ENCODE measurements at regions not wholly inside any gene's neighbourhood (a gene's known extent, or its start where the extent isn't known, plus 50 kb on each side); places are given as distances from the start of the nearest gene placed in this dataset.
"Not testable (repeated sequence)": the region's sequence is repeated elsewhere in the genome, so short reads cannot be mapped to it uniquely, and the experiment has no call there.

GRCh38 chr17:20917610-20918306 is 125.1 kb downstream of the USP22 start:
- DNase-seq = not testable (repeated sequence)

- no peak for DNase-seq
Measured at GRCh38 chr17:20920095-20920814, 122.6 kb downstream of the USP22 start.

GRCh38 chr17:20920815-20921199 is 122.0 kb downstream of the USP22 start:
- no peak for DNase-seq

- DNase-seq = no peak
Measured at GRCh38 chr17:20922128-20922670, 120.6 kb downstream of the USP22 start.

GRCh38 chr17:20924306-20924705 is 118.5 kb downstream of the USP22 start:
- no peak for DNase-seq

- no peak for DNase-seq
Measured at GRCh38 chr17:20925091-20925490, 117.7 kb downstream of the USP22 start.

- DNase-seq = no peak
Measured at GRCh38 chr17:20925954-20926353, 116.9 kb downstream of the USP22 start.

- no peak for DNase-seq
Measured at GRCh38 chr17:20926532-20926931, 116.3 kb downstream of the USP22 start.

GRCh38 chr17:20927308-20927977 is 115.4 kb downstream of the USP22 start:
- DNase-seq = no peak

- DNase-seq = no peak
Measured at GRCh38 chr17:20929334-20929733, 113.5 kb downstream of the USP22 start.

GRCh38 chr17:20930081-20930760 is 112.6 kb downstream of the USP22 start:
- no peak for DNase-seq

GRCh38 chr17:20933040-20933439 is 109.8 kb downstream of the USP22 start:
- not testable (repeated sequence) for DNase-seq

- DNase-seq = no peak
Measured at GRCh38 chr17:20934288-20934687, 108.5 kb downstream of the USP22 start.

- DNase-seq = no peak
Measured at GRCh38 chr17:20935740-20936139, 107.1 kb downstream of the USP22 start.

- DNase-seq = no peak
Measured at GRCh38 chr17:20938244-20938643, 104.6 kb downstream of the USP22 start.

- DNase-seq = no peak
Measured at GRCh38 chr17:20938988-20939615, 103.7 kb downstream of the USP22 start.

- DNase-seq = no peak
Measured at GRCh38 chr17:20941872-20942271, 100.9 kb downstream of the USP22 start.

GRCh38 chr17:20944014-20944865 is 98.6 kb downstream of the USP22 start:
- DNase-seq = no peak

GRCh38 chr17:20947708-20948107 is 95.1 kb downstream of the USP22 start:
- DNase-seq = not testable (repeated sequence)

- no peak for DNase-seq
Measured at GRCh38 chr17:20948984-20949777, 93.6 kb downstream of the USP22 start.
